ENCODE measurements at regions not wholly inside any gene's neighbourhood (a gene's known extent, or its start where the extent isn't known, plus 50 kb on each side); places are given as distances from the start of the nearest gene placed in this dataset.
"Not testable (repeated sequence)": the region's sequence is repeated elsewhere in the genome, so short reads cannot be mapped to it uniquely, and the experiment has no call there.

DNA sequence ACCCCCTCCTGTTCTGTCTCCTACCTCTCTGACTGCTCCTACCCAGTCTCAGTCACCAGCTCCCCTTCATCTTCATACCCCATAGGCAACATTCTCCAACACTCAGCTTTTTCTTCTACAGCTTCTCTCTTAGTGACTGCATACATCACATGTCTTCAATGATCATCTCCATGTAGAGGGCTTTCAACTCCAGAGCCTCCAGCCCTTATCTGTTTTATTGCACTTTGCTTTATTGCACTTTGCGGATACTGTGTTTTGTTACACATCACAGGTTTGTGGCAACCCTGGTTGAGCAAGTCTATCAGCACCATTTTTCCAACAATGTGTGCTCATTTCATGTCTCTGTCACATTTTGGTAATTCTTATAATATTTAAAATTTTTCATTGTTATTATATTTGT lies 230.7 kb downstream of the DEPDC1B start:
- Histone ChIP-seq H3K4me3 (ENCODE audit: low read length) (no peak overlapping the region), H3K4me1 (ENCODE audit: insufficient read depth, low read length) (peaks cover 2% of the 10 kb centered on the region), H3K9me3 (ENCODE audit: low read length) (no peaks in the 10 kb centered on the region), H3K27me3 (ENCODE audit: insufficient read depth, low read length) (no peaks in the 10 kb centered on the region), H2AFZ (ENCODE audit: low read depth, low read length) (no peak overlapping the region), H3K36me3 (ENCODE audit: insufficient read depth, low read length) (no peaks in the 10 kb centered on the region)

DNA sequence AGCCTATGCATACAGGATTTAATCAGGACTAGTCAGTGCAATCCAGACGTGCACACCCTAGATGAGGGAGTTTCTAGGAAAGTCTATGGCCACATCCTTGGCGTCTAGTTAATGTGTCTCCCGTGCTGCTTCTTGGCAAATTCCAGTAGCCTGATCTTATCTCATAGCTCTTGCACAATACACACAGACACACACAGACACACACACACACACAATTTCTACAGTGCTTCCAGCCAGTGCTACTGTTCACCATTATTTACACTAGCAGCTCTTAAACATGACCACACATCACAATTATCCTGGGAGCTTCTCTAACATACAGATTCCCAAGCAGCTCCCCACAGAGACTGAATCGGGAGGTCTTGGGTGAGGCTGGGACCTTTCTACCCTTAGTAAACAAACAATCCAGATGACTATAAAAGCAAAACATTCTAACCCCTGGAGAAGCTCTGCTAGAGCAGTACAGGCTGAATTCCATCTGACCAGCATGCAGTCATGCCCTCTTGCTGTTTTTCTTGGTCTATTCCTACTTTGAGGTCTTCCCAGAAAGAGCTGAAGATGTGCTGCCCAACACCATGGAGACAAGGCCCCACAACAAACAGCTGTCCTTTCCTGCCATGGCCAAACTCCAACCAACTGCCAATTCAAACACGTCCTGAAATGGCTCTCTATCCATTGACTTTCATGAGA lies 236.6 kb downstream of the DEPDC1B start:
- Histone ChIP-seq H3K4me1 (ENCODE audit: insufficient read depth, low read length) (no peaks in the 10 kb centered on the region), H3K4me3 (ENCODE audit: low read length) (no peak overlapping the region), H3K36me3 (ENCODE audit: insufficient read depth, low read length) (no peaks in the 10 kb centered on the region), H2AFZ (ENCODE audit: low read depth, low read length) (no peak overlapping the region), H3K9me3 (ENCODE audit: low read length) (no peaks in the 10 kb centered on the region), H3K27me3 (ENCODE audit: insufficient read depth, low read length) (no peaks in the 10 kb centered on the region)

GRCh38 chr5:60458666-60459065 lies 241.3 kb downstream of the DEPDC1B start:
- H3K27me3 ChIP-seq (ENCODE audit: insufficient read depth, low read length) = no peaks in the 10 kb centered on the region
- no peaks in the 10 kb centered on the region for H3K9me3 ChIP-seq (ENCODE audit: low read length)
- no peaks in the 10 kb centered on the region for H3K4me1 ChIP-seq (ENCODE audit: insufficient read depth, low read length)
- H3K36me3 ChIP-seq (ENCODE audit: insufficient read depth, low read length) = no peaks in the 10 kb centered on the region
- no peak overlapping the region for H2AFZ ChIP-seq (ENCODE audit: low read depth, low read length)
- no peak overlapping the region for H3K4me3 ChIP-seq (ENCODE audit: low read length)

DNA sequence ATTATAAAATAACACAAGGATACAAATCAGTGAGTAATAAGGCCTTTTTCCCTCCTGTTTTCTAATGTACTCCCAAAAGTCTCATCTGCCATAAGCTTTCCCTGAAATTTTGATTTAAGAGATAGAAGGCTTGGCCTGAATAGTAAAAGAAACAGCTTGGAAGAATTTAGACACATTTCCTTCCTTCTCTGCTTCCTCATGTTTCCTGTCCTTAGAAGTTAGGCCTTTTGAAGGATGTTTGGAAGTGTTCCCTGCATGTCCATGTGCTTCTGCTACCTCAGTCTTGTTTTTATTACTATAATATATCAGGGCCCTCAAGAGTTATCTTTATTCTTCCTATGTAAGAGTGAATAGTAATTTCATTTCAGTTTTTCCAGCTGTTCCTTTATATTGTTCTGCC lies 242.7 kb downstream of the DEPDC1B start:
- H3K27me3 ChIP-seq (ENCODE audit: insufficient read depth, low read length) = no peaks in the 10 kb centered on the region
- no peaks in the 10 kb centered on the region for H3K4me1 ChIP-seq (ENCODE audit: insufficient read depth, low read length)
- H2AFZ ChIP-seq (ENCODE audit: low read depth, low read length) = no peak overlapping the region
- H3K36me3 ChIP-seq (ENCODE audit: insufficient read depth, low read length) = no peaks in the 10 kb centered on the region
- H3K9me3 ChIP-seq (ENCODE audit: low read length) = no peaks in the 10 kb centered on the region
- H3K4me3 ChIP-seq (ENCODE audit: low read length) = no peak overlapping the region

GRCh38 chr5:60455589-60455988 lies 244.4 kb downstream of the DEPDC1B start:
- H3K4me1 ChIP-seq (ENCODE audit: insufficient read depth, low read length) = no peaks in the 10 kb centered on the region
- no peak overlapping the region for H3K4me3 ChIP-seq (ENCODE audit: low read length)
- no peak overlapping the region for H2AFZ ChIP-seq (ENCODE audit: low read depth, low read length)
- no peaks in the 10 kb centered on the region for H3K36me3 ChIP-seq (ENCODE audit: insufficient read depth, low read length)
- H3K27me3 ChIP-seq (ENCODE audit: insufficient read depth, low read length) = no peaks in the 10 kb centered on the region
- H3K9me3 ChIP-seq (ENCODE audit: low read length) = no peaks in the 10 kb centered on the region

DNA sequence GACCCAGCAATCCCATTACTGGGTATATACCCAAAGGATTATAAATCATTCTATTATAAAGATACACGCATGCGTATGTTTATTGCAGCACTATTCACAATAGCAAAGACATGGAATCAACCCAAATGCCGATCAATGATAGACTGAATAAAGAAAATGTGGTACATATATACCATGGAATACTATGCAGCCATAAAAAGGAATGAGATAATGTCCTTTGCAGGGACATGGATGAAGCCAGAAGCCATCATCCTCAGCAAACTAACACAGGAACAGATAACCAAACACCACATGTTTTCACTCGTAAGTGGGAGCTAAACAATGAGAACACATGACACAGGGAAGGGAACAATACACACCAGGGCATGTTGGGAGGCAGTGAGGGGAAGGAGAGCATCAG lies 245.7 kb downstream of the DEPDC1B start:
- H3K4me3 ChIP-seq (ENCODE audit: low read length); H2AFZ ChIP-seq (ENCODE audit: low read depth, low read length); H3K36me3 ChIP-seq (ENCODE audit: insufficient read depth, low read length); H3K27me3 ChIP-seq (ENCODE audit: insufficient read depth, low read length); H3K4me1 ChIP-seq (ENCODE audit: insufficient read depth, low read length); H3K9me3 ChIP-seq (ENCODE audit: low read length): not testable (repeated sequence)

DNA sequence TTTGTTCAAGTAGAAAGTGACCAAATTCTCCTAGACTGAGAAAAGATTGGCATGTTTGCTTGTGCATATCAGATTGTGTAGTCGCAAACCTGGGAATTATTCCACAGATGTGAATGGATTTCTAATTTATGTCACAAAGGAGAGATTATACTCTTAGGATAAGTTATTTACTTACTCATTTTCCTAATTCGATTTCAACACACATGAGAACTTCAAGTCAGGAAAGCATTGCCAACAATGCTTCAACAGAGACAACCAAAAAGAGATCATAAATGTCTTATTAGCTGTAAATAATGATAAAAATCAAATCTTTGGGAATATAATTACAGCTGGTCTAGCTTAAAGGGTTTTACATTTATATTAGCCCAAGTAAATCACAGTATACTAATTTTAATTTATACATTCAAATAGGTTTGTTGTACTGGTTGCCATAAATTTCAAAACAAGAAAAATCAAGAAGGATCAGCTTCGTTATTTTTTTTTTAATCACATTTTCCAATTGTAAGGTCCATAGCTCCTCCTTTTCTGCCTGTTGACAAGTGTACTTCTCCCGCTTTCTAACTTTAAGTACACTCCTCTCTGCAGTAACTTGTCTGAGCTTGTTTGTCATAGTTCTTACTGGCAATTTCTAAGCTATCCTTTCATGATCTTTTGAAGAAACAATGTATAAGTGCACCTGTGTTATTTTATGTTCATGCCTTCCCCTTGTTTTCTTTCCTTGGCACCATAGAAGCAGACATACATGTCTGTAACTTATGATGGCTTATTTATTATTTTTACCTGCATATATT lies 246.6 kb downstream of the DEPDC1B start:
- H3K36me3 ChIP-seq (ENCODE audit: insufficient read depth, low read length) = no peaks in the 10 kb centered on the region
- no peak overlapping the region for H3K4me3 ChIP-seq (ENCODE audit: low read length)
- no peaks in the 10 kb centered on the region for H3K27me3 ChIP-seq (ENCODE audit: insufficient read depth, low read length)
- H3K4me1 ChIP-seq (ENCODE audit: insufficient read depth, low read length) = no peaks in the 10 kb centered on the region
- H2AFZ ChIP-seq (ENCODE audit: low read depth, low read length) = no peak overlapping the region
- no peaks in the 10 kb centered on the region for H3K9me3 ChIP-seq (ENCODE audit: low read length)

- H3K4me3 ChIP-seq (ENCODE audit: low read length) = no peak overlapping the region
- no peaks in the 10 kb centered on the region for H3K27me3 ChIP-seq (ENCODE audit: insufficient read depth, low read length)
- no peak overlapping the region for H2AFZ ChIP-seq (ENCODE audit: low read depth, low read length)
- no peaks in the 10 kb centered on the region for H3K4me1 ChIP-seq (ENCODE audit: insufficient read depth, low read length)
- H3K36me3 ChIP-seq (ENCODE audit: insufficient read depth, low read length) = no peaks in the 10 kb centered on the region
- H3K9me3 ChIP-seq (ENCODE audit: low read length) = no peaks in the 10 kb centered on the region
Observed at GRCh38 chr5:60448600-60448999, 251.4 kb downstream of the DEPDC1B start.

DNA sequence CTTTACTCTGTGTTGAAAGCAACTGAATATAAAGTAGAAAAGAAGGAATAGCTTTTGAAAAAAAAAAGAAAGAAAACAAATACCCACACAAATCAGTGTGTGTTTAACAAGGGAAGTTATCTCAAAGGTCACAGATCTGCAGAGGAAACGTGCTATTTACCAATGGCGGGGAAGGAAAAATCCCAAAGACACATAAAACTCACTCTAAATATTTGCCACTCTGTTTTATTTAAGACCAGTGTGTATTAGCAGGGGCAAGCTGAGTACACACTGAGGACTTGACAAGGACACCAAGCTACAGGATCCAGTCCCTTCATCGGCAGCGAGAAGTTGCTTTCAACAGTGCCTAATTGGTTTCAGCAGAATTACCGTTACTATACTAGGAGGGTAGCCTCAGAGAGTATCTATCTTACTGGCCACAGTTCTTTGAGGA lies 252.5 kb downstream of the DEPDC1B start:
- H3K27me3 ChIP-seq (ENCODE audit: insufficient read depth, low read length) = no peaks in the 10 kb centered on the region
- no peaks in the 10 kb centered on the region for H3K9me3 ChIP-seq (ENCODE audit: low read length)
- no peak overlapping the region for H3K4me3 ChIP-seq (ENCODE audit: low read length)
- no peaks in the 10 kb centered on the region for H3K36me3 ChIP-seq (ENCODE audit: insufficient read depth, low read length)
- no peaks in the 10 kb centered on the region for H3K4me1 ChIP-seq (ENCODE audit: insufficient read depth, low read length)
- no peak overlapping the region for H2AFZ ChIP-seq (ENCODE audit: low read depth, low read length)

- H3K4me3 ChIP-seq (ENCODE audit: low read length) = no peak overlapping the region
- H3K9me3 ChIP-seq (ENCODE audit: low read length) = no peaks in the 10 kb centered on the region
- H3K36me3 ChIP-seq (ENCODE audit: insufficient read depth, low read length) = no peaks in the 10 kb centered on the region
- no peaks in the 10 kb centered on the region for H3K27me3 ChIP-seq (ENCODE audit: insufficient read depth, low read length)
- H2AFZ ChIP-seq (ENCODE audit: low read depth, low read length) = no peak overlapping the region
- no peaks in the 10 kb centered on the region for H3K4me1 ChIP-seq (ENCODE audit: insufficient read depth, low read length)
Observed at GRCh38 chr5:60446917-60447316, 253.0 kb downstream of the DEPDC1B start.

DNA sequence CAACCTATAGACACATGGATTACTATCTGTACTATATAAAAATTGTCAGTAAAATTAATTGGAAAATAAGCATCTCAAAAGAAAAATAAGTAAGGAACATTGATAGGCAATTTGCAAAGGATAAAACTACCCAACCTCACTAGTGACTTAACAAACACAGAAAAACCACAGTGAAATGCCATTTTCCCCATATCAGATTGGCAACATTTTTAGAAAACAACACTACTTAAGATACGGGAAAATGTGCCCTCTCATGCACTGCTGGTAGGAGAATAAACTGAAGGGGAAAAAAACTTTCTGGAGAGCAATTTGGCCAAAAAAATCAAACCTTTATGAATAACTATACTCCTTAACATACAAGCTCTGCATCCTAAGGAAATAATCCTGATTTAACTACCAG lies 254.0 kb downstream of the DEPDC1B start:
- Histone ChIP-seq H3K36me3 (ENCODE audit: insufficient read depth, low read length) (no peaks in the 10 kb centered on the region), H2AFZ (ENCODE audit: low read depth, low read length) (no peak overlapping the region), H3K27me3 (ENCODE audit: insufficient read depth, low read length) (no peaks in the 10 kb centered on the region), H3K4me1 (ENCODE audit: insufficient read depth, low read length) (no peaks in the 10 kb centered on the region), H3K9me3 (ENCODE audit: low read length) (no peaks in the 10 kb centered on the region), H3K4me3 (ENCODE audit: low read length) (no peak overlapping the region)

DNA sequence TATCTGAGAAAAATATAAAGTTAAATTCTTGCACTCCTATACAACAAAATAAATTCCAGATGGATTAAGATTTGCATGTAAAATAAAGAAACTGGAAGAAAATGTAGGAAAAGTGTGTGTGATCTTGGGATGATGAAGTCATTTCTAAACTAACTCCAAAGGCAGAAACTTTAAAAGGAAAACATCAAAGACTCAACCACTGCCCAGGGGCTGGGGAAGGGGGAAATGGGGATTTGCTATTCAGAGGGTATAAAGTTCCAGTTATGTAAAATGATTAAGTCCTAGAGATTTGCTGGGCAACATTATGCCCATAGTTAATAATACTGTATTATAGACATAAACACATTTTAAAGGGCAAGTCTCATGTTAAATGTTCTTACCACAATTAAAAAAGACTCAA lies 254.5 kb downstream of the DEPDC1B start:
- no peaks in the 10 kb centered on the region for H3K27me3 ChIP-seq (ENCODE audit: insufficient read depth, low read length)
- no peak overlapping the region for H2AFZ ChIP-seq (ENCODE audit: low read depth, low read length)
- H3K4me1 ChIP-seq (ENCODE audit: insufficient read depth, low read length) = no peaks in the 10 kb centered on the region
- H3K36me3 ChIP-seq (ENCODE audit: insufficient read depth, low read length) = no peaks in the 10 kb centered on the region
- no peaks in the 10 kb centered on the region for H3K9me3 ChIP-seq (ENCODE audit: low read length)
- H3K4me3 ChIP-seq (ENCODE audit: low read length) = no peak overlapping the region

GRCh38 chr5:60444661-60445360 lies 255.2 kb downstream of the DEPDC1B start:
- no peak overlapping the region for H3K4me3 ChIP-seq (ENCODE audit: low read length)
- H3K4me1 ChIP-seq (ENCODE audit: insufficient read depth, low read length) = no peaks in the 10 kb centered on the region
- no peak overlapping the region for H2AFZ ChIP-seq (ENCODE audit: low read depth, low read length)
- no peaks in the 10 kb centered on the region for H3K27me3 ChIP-seq (ENCODE audit: insufficient read depth, low read length)
- H3K9me3 ChIP-seq (ENCODE audit: low read length) = no peaks in the 10 kb centered on the region
- H3K36me3 ChIP-seq (ENCODE audit: insufficient read depth, low read length) = no peaks in the 10 kb centered on the region

Data from neuron (in vitro differentiated cells).